Posterior vena cava (tissue), 2 donors: ENCODE measurements at regions not wholly inside any gene's neighbourhood (a gene's known extent, or its start where the extent isn't known, plus 50 kb on each side); places are given as distances from the start of the nearest gene placed in this dataset.
"Not testable (repeated sequence)": the region's sequence is repeated elsewhere in the genome, so short reads cannot be mapped to it uniquely, and the experiment has no call there.

Source experiments
- DNase-seq: peaks from one replicate; pipeline ENCODE4 v3.0.0-alpha.2; 2020; ENCODE audit warnings: low spot score
- intact Hi-C, 2 donors: fragments of 100-400 bp; cut with DNase I; formaldehyde crosslinking; loops; one replicate each; pipeline versions ENCODE4 v1.14.1 to v1.14.2; 2022 to 2023
- donor health status: DM: yes; HTN: yes; CAD: no.
- donor health status: DM: yes; HTN: yes; CAD: no.

DNA sequence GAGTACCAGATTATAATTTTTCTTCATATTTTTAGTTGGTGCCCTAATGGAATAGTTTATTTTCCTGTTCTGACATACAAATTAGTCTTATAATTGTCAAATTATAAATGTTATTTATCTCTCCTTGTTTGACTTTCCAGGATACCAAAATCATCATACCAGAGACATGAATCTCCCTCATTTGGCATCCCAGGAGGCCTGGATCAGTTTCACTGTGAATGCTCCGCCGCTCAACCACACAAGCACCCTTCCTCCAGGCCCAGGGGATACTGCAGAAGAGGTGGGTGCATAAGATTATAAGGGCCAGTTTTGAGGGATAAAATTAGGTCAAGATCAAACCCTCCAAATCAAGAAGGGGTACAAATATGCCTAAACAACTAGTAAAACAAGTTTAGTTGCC lies 1229.3 kb downstream of the CDH12 start:
- intact Hi-C loops: no loop called here
- DNase-seq: no peak

DNA sequence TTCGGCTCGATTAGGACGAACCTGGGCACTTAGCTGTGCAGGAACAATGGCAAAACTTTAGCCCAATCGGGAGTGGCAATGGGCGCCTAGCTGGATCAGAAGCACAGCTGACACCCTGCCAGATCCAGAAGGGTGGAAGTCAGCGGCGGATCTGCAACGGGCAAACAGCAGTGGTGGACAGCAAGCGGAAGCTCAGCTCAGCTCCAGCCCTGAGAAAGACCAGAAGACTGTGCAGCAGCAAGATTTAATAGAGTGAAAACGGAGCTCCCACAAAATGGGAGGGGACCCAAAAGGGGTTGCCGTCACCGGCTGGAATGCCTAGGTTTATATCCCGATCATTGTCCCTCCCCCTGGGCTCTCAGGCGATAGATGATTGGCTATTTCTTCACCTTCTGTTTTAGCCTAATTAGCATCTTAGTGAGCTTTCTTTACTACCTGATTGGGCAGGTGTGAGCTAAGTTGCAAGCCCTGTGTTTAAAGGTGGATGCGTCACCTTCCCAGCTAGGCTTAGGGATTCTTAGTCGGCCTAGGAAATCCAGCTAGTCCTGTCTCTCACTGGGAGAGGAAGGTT lies 1237.9 kb downstream of the CDH12 start:
- intact Hi-C loops: no loop called here
- DNase-seq: no peak

DNA sequence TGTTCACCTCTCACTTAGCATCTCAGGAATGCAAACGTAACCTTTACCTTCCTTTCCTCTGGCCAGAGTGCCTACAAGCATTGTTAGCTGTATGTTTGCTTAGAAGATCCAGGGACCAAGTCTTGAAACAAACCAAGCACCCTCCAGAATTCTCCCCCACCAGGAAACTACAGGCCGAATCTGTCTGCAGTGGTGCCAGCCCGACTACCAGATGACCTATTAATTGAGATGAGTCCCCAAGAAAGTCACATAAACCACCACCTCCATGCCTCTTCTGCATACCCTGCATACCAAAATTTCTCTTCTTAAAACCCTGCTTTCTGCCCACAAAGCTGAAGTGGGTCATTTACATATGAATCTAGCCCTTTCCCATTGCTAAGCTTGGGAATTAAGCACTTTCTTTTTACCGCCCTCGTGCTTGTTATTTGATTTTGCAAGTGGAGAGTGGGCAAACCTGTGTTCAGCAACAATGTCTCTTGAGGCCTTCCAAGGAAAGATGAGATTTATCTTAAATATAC lies 1239.1 kb downstream of the CDH12 start:
- DNase-seq: no peak
- intact Hi-C loops: no loop called here

DNA sequence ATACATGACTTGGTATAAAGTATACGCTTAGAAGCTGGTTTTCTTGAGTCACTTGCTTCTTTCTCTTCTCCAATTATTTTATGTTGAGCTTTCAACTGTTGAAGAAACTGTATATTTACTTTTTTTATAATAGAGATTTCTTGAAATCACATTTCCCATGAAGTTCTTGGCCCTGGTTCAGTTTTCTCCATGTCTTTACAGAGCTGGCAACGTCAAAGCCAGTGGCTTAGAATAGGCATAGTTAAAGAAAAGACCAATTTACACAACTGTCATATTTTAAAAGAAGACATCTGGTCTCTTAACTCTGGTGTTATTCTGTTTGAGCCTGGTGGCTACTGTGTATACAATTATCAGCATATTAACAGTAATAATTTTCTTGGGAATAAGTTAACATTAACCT lies 1249.3 kb downstream of the CDH12 start:
- intact Hi-C loops: no loop called here
- no peak for DNase-seq

DNA sequence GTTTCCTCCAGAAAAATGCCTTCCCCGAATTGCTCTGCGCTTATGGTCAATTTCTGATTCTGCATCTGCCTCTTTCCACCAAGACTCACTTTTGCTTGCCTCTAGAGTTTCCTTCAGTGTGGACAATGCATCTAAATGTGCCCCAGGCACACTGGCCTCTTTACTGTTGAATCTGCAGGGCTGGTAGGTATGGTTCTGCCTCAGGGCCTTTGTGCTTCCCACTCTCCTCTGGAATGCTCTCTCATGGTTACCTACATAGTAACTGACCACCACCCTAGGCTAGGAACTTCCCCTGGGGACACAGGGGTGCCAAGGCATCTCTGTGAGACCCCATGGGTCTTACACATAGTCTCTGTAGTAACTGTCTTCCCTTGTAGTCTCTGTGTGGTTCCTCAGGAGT lies 1258.6 kb downstream of the CDH12 start:
- DNase-seq: no peak
- intact Hi-C loops: no loop called here

DNA sequence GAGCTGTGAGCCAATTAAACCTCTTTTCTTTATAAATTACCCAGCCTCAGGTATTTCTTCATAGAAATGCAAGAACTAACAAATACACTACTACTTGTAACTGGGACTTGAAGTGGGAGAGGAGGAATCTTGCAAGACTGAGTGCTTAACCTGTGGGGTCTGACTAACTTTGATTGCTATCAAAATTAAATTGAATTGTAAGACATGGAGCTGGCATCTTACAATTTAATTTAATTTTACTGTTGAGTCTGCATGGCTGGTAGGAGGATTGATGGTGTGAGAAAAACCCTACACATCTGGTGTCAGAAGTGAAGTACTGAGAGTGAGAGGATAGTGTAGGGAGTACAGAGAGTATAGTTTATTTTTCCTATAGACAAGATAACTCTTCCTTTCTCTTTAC lies 1259.9 kb downstream of the CDH12 start:
- DNase-seq: no peak
- intact Hi-C loops: no loop called here

DNA sequence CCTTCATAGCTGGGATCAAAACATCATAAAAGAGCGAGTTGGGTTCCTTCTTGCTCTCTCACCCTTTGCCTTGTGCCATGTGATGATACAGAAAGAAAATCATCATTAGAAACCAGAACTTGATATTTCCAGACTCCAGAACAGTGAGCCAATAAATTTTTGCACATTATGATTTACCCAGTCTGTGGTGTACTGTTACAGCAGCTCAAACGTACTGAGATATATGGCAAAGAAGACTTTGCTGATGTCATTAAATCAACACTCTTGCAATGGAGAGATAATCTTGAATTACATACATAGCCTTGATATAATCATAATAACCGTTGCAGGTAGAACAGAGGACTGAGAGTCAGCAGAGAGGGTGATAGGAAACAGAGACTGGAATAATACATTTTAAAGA lies 1271.6 kb downstream of the CDH12 start:
- DNase-seq: no peak
- intact Hi-C loops: no loop called here

DNA sequence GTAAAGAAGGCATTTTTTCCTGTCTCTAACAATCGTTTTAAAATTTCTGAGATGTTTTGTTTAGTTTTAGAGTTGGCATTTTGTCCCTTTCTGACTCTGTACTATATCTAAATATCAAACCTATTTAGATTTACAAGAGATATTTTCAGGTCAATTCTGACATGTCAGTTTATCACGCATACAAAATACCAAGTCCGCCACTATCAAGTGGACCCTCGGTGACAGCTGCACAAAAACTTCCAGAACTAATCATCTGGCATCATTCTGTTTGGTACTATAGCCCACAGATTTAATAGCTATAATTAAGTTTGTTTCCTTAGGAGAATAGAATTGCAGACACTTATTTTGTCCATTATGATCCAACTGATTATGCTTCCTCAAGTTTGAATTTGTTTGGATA lies 1278.2 kb downstream of the CDH12 start:
- intact Hi-C loops: no loop called here
- no peak for DNase-seq

DNA sequence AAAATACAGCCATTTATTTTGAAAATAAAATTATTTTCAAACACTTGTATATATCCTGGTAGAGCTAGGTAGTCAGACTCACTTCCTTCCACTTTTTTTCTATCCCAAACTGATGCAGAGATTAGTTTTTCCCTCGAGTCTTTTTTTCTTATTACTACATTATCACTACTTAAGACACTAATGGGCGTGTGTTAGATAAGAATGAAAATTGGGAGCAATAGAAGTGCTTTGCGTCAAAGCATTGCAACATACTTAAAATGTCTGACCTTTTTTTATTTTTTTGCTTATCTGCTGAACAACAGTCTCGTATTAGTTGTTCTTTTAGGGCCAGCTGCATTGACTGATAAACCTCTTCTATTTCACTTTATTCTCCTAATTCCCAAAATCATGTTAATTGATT lies 1278.7 kb downstream of the CDH12 start:
- intact Hi-C loops: no loop called here
- no peak for DNase-seq

DNA sequence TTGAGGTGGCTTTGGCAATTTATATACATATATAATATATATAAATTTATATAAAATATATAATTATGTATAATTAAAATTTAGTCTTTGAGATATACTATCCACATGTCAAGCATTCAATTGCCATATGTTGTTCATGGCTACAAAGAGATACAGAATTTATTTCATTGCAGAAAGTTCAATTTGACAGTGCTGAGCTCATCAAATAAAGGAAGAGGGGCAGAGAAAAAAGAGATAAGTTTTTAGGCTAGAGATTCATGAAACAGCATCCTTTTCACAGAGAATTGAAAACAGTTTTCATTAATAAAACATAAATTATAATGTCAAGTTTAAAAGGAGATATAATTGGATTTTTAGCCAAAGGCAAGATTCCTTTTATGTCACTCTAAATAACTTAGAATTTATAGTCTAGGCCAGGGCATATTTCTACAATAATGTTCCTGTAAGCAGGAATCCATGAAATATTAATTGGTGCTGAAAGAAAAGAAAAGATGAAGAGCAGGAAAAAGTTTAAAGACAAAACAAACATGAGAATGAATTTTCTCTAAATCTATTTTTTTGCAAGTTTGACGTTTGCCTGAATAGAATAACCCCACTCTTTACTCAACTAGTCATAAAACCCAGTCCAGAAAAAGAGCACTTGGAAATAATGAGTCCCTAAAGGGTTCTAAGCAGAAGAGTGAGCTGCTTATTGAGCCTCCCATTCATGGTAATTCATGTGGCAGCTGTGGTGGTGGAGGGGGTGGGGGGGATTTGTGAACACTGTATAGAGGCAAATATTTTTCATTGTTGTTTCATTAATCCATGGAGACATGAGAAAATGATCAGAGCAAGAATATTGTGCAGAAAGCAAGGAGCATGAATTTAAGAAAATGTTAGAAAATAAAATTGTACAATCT lies 1279.5 kb downstream of the CDH12 start:
- intact Hi-C loops: no loop called here
- DNase-seq: no peak

DNA sequence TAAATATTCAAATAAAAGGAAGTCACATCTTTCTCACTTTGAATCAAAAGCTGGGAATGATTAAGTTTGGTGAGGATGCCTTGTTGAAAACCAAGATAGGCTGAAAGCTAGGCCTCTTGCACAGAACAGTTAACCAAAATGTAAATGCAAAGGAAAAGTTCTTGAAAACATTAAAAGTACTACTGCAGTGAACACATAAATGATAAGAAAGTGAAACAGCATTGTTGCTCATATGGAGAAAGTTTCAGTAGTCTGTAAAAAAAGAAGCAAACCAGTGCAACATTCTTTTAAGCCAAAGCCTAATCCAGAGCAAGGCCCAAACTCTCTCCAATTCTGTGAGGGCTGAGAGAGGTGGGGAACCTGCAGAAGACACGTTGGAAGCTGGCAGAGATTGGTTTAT lies 1281.9 kb downstream of the CDH12 start:
- DNase-seq, intact Hi-C loops: not testable (repeated sequence)

DNA sequence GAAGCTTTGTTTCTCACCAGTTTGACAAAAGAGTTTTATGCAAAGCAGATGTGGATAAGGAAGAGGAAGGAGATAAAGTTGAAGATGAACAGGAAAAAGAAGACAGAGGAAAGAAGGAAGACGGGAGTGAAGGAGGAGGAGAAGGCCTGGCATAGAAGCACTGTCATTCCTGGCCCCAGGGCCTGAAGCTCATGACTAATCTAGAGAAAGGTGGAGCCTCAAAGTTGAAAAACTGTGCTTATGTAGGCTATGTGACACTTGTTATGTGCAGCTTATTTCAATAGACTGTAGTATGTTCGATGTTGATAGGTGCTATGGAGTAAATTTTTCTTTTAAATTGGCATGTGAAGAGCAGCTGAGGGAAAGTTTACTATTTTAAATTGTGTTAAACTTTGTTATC lies 1294.0 kb downstream of the CDH12 start:
- DNase-seq, intact Hi-C loops: not testable (repeated sequence)

DNA sequence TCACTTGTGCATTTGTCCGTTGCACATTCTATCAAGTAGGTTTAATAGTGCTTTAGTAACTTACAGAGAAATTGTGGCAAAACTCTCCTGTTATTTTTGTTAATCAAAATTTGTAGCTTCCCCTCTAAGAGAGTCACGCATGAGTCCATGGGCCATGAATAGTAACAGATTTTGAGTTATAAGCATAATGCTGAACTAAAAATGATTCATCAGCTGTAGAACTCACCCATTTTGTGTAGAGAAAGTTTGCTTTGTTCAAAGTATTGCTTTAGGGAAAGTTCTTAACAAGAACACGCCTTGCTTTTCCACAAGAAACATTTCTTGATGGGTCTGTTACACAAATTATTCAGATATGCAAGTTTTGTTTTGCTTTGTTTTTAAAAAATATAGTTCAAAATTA lies 1300.9 kb downstream of the CDH12 start:
- DNase-seq, intact Hi-C loops: not testable (repeated sequence)

DNA sequence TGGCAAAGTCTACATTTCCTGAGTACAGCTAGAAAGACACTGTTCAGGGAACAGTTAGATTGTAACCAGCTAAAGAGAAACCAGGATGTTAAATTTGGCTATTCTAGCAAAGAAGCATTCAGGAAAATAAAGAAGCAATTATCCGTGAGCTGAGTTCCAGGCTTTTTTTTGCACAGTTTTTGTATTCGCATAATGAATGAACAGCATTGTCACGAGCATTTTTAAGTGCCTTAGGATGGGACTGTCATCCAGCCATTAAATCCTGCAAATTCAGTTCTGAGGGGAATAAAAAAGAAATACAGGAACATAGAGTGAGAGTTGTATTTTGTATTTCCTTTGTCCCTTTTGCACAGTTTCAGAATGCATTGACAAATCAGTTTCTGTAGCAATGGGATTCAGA lies 1302.2 kb downstream of the CDH12 start:
- intact Hi-C loops, DNase-seq: not testable (repeated sequence)

DNA sequence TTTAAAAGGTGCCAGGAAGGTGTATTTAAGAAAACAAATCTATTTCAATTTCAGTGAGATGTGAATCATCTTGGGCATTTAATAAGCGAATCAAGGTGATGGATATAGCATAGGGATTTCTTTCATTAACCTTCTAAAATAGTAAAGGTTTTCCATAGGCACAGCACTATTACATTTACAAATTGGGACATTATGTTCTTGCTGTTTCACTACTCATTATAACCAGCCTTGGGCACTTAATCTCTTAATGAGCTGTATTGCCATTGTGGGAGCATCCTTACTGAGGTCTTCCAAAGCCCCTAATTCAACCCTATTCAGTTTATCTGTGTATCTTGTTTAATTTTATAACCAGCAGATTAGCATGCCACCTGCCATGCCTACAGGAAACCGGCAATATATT lies 1305.5 kb downstream of the CDH12 start:
- DNase-seq, intact Hi-C loops: not testable (repeated sequence)

DNA sequence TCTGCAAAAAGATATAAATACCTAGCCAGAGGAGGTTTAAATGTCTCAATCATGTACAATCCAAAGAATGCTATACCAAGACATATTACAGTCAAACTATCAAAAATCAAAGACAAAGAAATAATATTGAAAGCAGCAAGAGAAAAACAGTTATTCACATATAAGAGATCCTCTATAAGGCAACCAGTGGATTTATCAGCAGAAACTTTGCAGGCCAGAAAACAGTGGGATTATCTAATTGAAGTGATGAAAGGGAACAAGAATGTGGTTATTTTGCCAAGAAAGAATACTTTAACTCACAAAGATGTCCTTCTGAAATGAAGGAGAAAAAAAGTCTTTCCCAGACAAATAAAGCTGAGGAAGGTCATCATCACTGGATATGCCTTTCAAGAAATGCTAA lies 1318.0 kb downstream of the CDH12 start:
- DNase-seq, intact Hi-C loops: not testable (repeated sequence)

DNA sequence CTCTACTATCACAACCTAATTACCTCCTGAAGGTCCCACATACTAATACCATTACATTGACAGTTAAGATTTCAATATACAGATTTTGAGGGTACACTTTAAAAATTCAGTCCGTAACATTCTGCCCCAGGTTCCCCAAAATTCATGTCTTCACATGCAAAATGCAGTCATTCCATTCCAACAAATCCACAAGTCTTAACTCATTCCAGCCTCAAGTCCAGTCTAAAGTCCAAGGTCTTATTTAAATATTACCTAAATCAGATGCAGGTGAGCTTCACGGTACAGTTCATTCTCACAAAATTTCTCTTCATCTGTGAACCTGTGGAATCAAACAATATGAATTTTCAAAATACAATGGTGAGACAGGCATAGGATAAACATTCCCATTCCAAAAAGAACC lies 1332.0 kb downstream of the CDH12 start:
- intact Hi-C loops, DNase-seq: not testable (repeated sequence)

DNA sequence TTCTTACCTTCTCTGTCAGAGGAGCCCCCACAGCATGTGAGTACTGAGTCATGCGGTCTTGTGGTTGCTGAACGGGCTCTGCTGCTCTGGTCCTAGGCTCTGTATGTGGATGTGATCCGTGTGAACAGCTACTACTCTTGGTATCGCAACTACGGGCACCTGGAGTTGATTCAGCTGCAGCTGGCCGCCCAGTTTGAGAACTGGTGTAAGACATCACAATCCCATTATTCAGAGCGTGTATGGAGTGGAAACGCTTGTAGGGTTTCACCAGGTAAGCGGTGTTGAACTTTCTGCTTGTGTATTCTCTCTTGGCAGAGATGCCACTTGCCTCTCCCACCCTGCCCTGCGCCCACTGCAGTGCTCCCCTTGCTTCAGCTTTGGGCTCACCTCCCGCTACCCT lies 1356.2 kb downstream of the CDH12 start:
- DNase-seq, intact Hi-C loops: not testable (repeated sequence)

DNA sequence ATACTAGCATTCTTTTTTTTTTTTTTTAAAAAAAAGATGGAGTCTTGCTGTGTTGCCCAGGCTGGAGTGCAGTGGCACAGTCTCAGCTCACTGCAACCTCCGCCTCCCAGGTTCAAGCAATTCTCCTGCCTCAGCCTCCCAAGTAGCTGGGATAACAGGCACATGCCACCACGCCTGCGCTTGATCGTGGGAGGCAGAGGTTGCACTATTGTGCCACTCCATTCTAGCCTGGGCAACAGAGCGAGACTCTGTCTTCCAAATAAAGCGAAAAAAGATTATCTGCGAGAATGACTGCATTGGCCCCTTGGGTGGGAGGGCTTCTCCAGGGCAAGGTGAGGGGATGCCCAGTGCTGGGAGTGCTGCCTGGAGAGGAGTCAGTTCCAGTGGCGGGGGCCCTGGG lies 1357.1 kb downstream of the CDH12 start:
- DNase-seq, intact Hi-C loops: not testable (repeated sequence)

DNA sequence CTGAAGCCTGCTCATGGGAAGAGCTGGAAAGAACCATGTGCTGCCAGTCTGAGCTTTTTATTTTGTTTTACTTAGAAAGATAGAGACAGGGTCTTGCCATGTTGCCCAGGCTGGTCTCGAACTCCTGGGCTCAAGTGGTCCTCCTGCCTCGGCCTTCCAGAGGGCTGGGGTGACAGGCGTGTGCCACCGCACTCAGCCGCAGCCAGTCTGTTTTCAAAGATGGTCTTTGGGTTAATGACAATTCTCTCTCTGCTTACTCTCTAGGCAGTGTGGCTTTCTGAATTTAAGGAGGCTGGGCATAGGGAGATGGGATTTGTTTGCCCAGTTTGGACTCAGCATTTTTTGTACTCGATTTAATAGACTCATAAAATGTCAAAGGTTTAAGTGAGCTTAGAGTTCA lies 1357.9 kb downstream of the CDH12 start:
- DNase-seq, intact Hi-C loops: not testable (repeated sequence)

DNA sequence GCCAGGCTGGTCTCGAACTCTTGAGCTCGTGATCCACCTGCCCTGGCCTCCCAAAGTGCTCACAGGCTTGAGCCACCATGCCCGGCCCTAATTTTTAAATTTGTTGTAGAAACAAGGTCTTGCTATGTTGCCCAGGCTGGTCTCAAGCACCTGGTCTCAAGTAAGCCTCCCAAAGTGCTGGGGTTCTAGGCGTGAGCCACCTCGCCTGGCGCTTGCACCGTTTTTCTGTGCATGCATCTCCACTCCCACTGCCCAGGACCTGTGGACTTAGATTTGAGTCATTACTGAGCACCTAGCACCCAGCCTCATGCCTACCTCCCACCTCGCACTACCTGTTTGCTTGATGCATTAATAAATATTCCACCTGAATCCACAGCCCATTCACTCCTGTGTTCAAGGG lies 1359.1 kb downstream of the CDH12 start:
- DNase-seq, intact Hi-C loops: not testable (repeated sequence)
